H9 (cell line): ENCODE measurements at regions not wholly inside any gene's neighbourhood (a gene's known extent, or its start where the extent isn't known, plus 50 kb on each side); places are given as distances from the start of the nearest gene placed in this dataset.

ENCODE experiments used
- DNase-seq: peaks from one replicate; pipeline ENCODE4 v3.0.0-alpha.2; 2017
- H2AFZ ChIP-seq: one replicate; pipeline ENCODE4 v1.6.1; 2013; ENCODE audit warnings: mild to moderate bottlenecking, low read length, control low read depth, moderate library complexity
- H2AK5ac ChIP-seq: 2 replicates; pipeline ENCODE4 v1.6.1; 2013; ENCODE audit warnings: low read length, control low read depth, mixed read lengths; ENCODE audit not compliant: insufficient read length
- H2BK120ac ChIP-seq: one replicate; pipeline ENCODE4 v1.6.1; 2013; ENCODE audit warnings: low read depth, mild to moderate bottlenecking, low read length, control low read depth, inconsistent platforms; ENCODE audit not compliant: poor library complexity, severe bottlenecking
- H2BK12ac ChIP-seq: 2 replicates; pipeline ENCODE4 v1.6.1; 2013; ENCODE audit warnings: low read length, control low read depth, mixed read lengths, low read depth; ENCODE audit not compliant: insufficient read length
- H2BK15ac ChIP-seq: 2 replicates; pipeline ENCODE4 v1.6.1; 2013; ENCODE audit warnings: low read depth, low read length, control low read depth
- H2BK20ac ChIP-seq: one replicate; pipeline ENCODE4 v1.6.1; 2013; ENCODE audit warnings: low read depth, mild to moderate bottlenecking, low read length, control low read depth, inconsistent platforms; ENCODE audit not compliant: poor library complexity, severe bottlenecking
- H2BK5ac ChIP-seq: 2 replicates; pipeline ENCODE4 v1.6.1; 2013; ENCODE audit warnings: low read length, control low read depth, mixed read lengths; ENCODE audit not compliant: insufficient read length
- H3K14ac ChIP-seq: 2 replicates; pipeline ENCODE4 v1.6.1; 2013; ENCODE audit warnings: low read length, control low read depth; ENCODE audit not compliant: insufficient read depth
- H3K18ac ChIP-seq: 2 replicates; pipeline ENCODE4 v1.6.1; 2013; ENCODE audit warnings: low read depth, mild to moderate bottlenecking, mixed read lengths, low read length, control low read depth; ENCODE audit not compliant: insufficient read length
- H3K23ac ChIP-seq: 2 replicates; pipeline ENCODE4 v1.6.1; 2013; ENCODE audit warnings: low read length, control low read depth, mixed read lengths, low read depth; ENCODE audit not compliant: insufficient read length
- H3K23me2 ChIP-seq: 2 replicates; pipeline ENCODE4 v1.6.1; 2013; ENCODE audit warnings: low read depth, mild to moderate bottlenecking, mixed read lengths, low read length, control low read depth; ENCODE audit not compliant: insufficient read length, poor library complexity, severe bottlenecking
- H3K27ac ChIP-seq: 2 replicates; pipeline ENCODE4 v1.5.1; 2013; ENCODE audit warnings: low read length, control low read depth, mixed read lengths, low read depth; ENCODE audit not compliant: insufficient read length
- H3K27me3 ChIP-seq: 2 replicates; pipeline ENCODE4 v1.6.1; 2013; ENCODE audit warnings: low read length, control low read depth, inconsistent platforms; ENCODE audit not compliant: insufficient read depth
- H3K4ac ChIP-seq: 2 replicates; pipeline ENCODE4 v1.6.1; 2013; ENCODE audit warnings: low read depth, mild to moderate bottlenecking, control low read depth, inconsistent platforms, low read length, moderate library complexity
- H3K4me1 ChIP-seq: 2 replicates; pipeline ENCODE4 v1.6.1; 2013; ENCODE audit warnings: low read length, control low read depth, inconsistent platforms; ENCODE audit not compliant: insufficient read depth
- H3K4me2 ChIP-seq: 2 replicates; pipeline ENCODE4 v1.6.1; 2013; ENCODE audit warnings: low read length, control low read depth, mixed read lengths; ENCODE audit not compliant: insufficient read length, insufficient read depth
- H3K56ac ChIP-seq: 2 replicates; pipeline ENCODE4 v1.6.1; 2013; ENCODE audit warnings: low read depth, mild to moderate bottlenecking, mixed read lengths, low read length, control low read depth; ENCODE audit not compliant: insufficient read length
- H3K79me1 ChIP-seq: 2 replicates; pipeline ENCODE4 v1.6.1; 2013; ENCODE audit warnings: low read depth, mild to moderate bottlenecking, moderate library complexity, low read length, control low read depth, inconsistent platforms; ENCODE audit not compliant: insufficient read depth, poor library complexity, severe bottlenecking
- H3K79me2 ChIP-seq: 2 replicates; pipeline ENCODE4 v1.6.1; 2013; ENCODE audit warnings: low read length, control low read depth, inconsistent platforms; ENCODE audit not compliant: insufficient read depth
- H3K9ac ChIP-seq: 2 replicates; pipeline ENCODE4 v1.6.1; 2013; ENCODE audit warnings: low read length, control low read depth, mixed read lengths; ENCODE audit not compliant: insufficient read length; ENCODE audit errors: extremely low read depth
- H3K9me3 ChIP-seq: one replicate; pipeline ENCODE4 v1.6.1; 2013; ENCODE audit warnings: low read depth, low read length, inconsistent platforms; ENCODE audit not compliant: control insufficient read depth
- H3T11ph ChIP-seq: one replicate; pipeline ENCODE4 v1.6.1; 2013; ENCODE audit warnings: mild to moderate bottlenecking, low read length, control low read depth, inconsistent platforms
- H4K20me1 ChIP-seq: one replicate; pipeline ENCODE4 v1.6.1; 2013; ENCODE audit not compliant: control insufficient read depth, insufficient read length, insufficient read depth
- H4K5ac ChIP-seq: 2 replicates; pipeline ENCODE4 v1.6.1; 2013; ENCODE audit warnings: low read depth, mild to moderate bottlenecking, mixed read lengths, low read length, control low read depth; ENCODE audit not compliant: insufficient read length
- H4K8ac ChIP-seq: replicated peaks from 2 replicates; pipeline ENCODE4 v1.6.1; 2013; ENCODE audit warnings: low read length, control low read depth, mixed read lengths, low read depth; ENCODE audit not compliant: insufficient read length
- H4K91ac ChIP-seq: 2 replicates; pipeline ENCODE4 v1.6.1; 2013; ENCODE audit warnings: low read depth, mild to moderate bottlenecking, moderate library complexity, mixed read lengths, low read length, control low read depth; ENCODE audit not compliant: insufficient read length
- H3K27ac Mint-ChIP-seq, 3 experiments: 2 replicates in 2 of 3; 3 replicates in 1 of 3; pipeline ENCODE4 v1.8.0; 2020 to 2021; ENCODE audit warnings: mixed read lengths in 3 of 3, mild to moderate bottlenecking in 1 of 3, moderate library complexity in 1 of 3
- H3K27me3 Mint-ChIP-seq: 2 replicates; pipeline ENCODE4 v1.8.0; 2021; ENCODE audit warnings: low read depth, mild to moderate bottlenecking, moderate library complexity, mixed read lengths
- H3K36me3 Mint-ChIP-seq, 3 experiments: 2 replicates in 2 of 3; 3 replicates in 1 of 3; pipeline ENCODE4 v1.8.0; 2020 to 2021; ENCODE audit warnings: low read depth in 3 of 3, mixed read lengths in 3 of 3; ENCODE audit not compliant: insufficient read depth in 1 of 3
- H3K4me1 Mint-ChIP-seq, 2 experiments: 2 replicates each; pipeline ENCODE4 v1.8.0; 2020; ENCODE audit warnings: mixed read lengths in 2 of 2
- H3K4me3 Mint-ChIP-seq, 2 experiments: 2 replicates in 1 of 2; 3 replicates in 1 of 2; pipeline ENCODE4 v1.8.0; 2020 to 2021; ENCODE audit warnings: mild to moderate bottlenecking in 2 of 2, mixed read lengths in 2 of 2, moderate library complexity in 1 of 2
- H3K9me3 Mint-ChIP-seq, 2 experiments: 2 replicates in 1 of 2; 3 replicates in 1 of 2; pipeline ENCODE4 v1.8.0; 2020; ENCODE audit warnings: mild to moderate bottlenecking in 2 of 2, mixed read lengths in 2 of 2, moderate library complexity in 1 of 2
- CTCF ChIP-seq: fragments of 200-600 bp; sonication (generic); conservative IDR thresholded peaks from 3 replicates; pipeline ENCODE4 v1.8.0; 2021; ENCODE audit warnings: antibody characterized with exemption, mild to moderate bottlenecking
- WGBS: extraction: QIAGEN DNeasy Blood & Tissue Kit; methylation state at CpG from one replicate; pipeline ENCODE4 v1.1.7; 2013; ENCODE audit warnings: missing lambda C conversion rate, low lambda C conversion rate, mixed read lengths; ENCODE audit not compliant: insufficient read length; ENCODE audit errors: extremely low coverage; 5-methylcytosine and 5-hydroxymethylcytosine counted together

GRCh38 chr20:47862574-47863240 is 77.4 kb upstream of the SULF2 start:
- Histone ChIP-seq H2BK20ac (no peak overlapping the region), H3K9me3 (no peaks in the 10 kb centered on the region), H3K27ac (no peak overlapping the region), H3K79me2 (no peaks in the 10 kb centered on the region), H3K14ac (no peak overlapping the region), H4K8ac (no peak overlapping the region), H2BK120ac (no peak overlapping the region), H2BK12ac (no peak overlapping the region), H4K20me1 (no peaks in the 10 kb centered on the region), H3K9ac (no peak overlapping the region), H2BK5ac (no peak overlapping the region), H3K23ac (no peak overlapping the region), H4K5ac (no peak overlapping the region), H3K79me1 (no peaks in the 10 kb centered on the region), H2BK15ac (no peak overlapping the region), H4K91ac (no peak overlapping the region), H3K4me1 (no peaks in the 10 kb centered on the region), H3K18ac (no peak overlapping the region), H3K4me2 (no peak overlapping the region), H2AK5ac (no peak overlapping the region), H2AFZ (no peak overlapping the region), H3K4ac (no peak overlapping the region), H3K56ac (no peak overlapping the region), H3K27me3 (no peaks in the 10 kb centered on the region), H3K23me2 (no peaks in the 10 kb centered on the region), H3T11ph (no peak overlapping the region)
- Mint-ChIP-seq H3K4me3 (no peak overlapping the region), H3K27ac (no peak overlapping the region), H3K36me3 (no peaks in the 10 kb centered on the region; a peak in 1 of 7 replicates), H3K27me3 (no peaks in the 10 kb centered on the region; the same call in 1 of the 2 replicates), H3K9me3 (peaks cover 0 to 10% of the 10 kb centered on the region in 2 experiments; a peak in 1 of 5 replicates), H3K4me1 (peaks cover 6 to 8% of the 10 kb centered on the region in 2 experiments)
- DNase-seq: no peak
- no CpG with 5 or more reads among the region's 4 CpGs for WGBS
- TF ChIP-seq CTCF: no peak
